GM23338 (cell line): ENCODE measurements at regions not wholly inside any gene's neighbourhood (a gene's known extent, or its start where the extent isn't known, plus 50 kb on each side); places are given as distances from the start of the nearest gene placed in this dataset.

Source experiments
- ATAC-seq: fragments of 200-7000 bp; cut with Tn5 transposase; 3 replicates; pipeline ENCODE4 v1.9.1; 2020
- DNase-seq: peaks from one replicate; pipeline ENCODE4 v3.0.0-alpha.2; 2015; ENCODE audit warnings: low spot score
- H2AFZ ChIP-seq: fragments of 200-600 bp; sonication (generic); 2 replicates; pipeline ENCODE4 v1.8.0; 2016; ENCODE audit warnings: antibody characterized with exemption, mild to moderate bottlenecking, moderate library complexity
- H3F3A ChIP-seq: fragments of 200-600 bp; sonication (generic); replicated peaks from 2 replicates; pipeline ENCODE4 v1.8.0; 2017; ENCODE audit warnings: antibody characterized with exemption, mixed run types, low read depth
- H3K27ac ChIP-seq: fragments of 200-600 bp; sonication (generic); 2 replicates; pipeline ENCODE4 v1.6.1; 2016; ENCODE audit warnings: low read depth
- H3K27me3 ChIP-seq: fragments of 200-600 bp; sonication (generic); 2 replicates; pipeline ENCODE4 v1.8.0; 2016; ENCODE audit warnings: mild to moderate bottlenecking, mixed run types, moderate library complexity; ENCODE audit not compliant: insufficient read depth
- H3K36me3 ChIP-seq: fragments of 200-600 bp; sonication (generic); 2 replicates; pipeline ENCODE4 v1.8.0; 2016; ENCODE audit warnings: mild to moderate bottlenecking; ENCODE audit not compliant: insufficient read depth
- H3K4me1 ChIP-seq: fragments of 200-600 bp; sonication (generic); 2 replicates; pipeline ENCODE4 v1.8.0; 2016; ENCODE audit warnings: mild to moderate bottlenecking, moderate library complexity; ENCODE audit not compliant: insufficient read depth
- H3K4me2 ChIP-seq: fragments of 200-600 bp; sonication (generic); 2 replicates; pipeline ENCODE4 v1.7.1; 2017; ENCODE audit warnings: mixed run types
- H3K4me3 ChIP-seq: fragments of 200-600 bp; sonication (generic); 2 replicates; pipeline ENCODE4 v1.6.1; 2016; ENCODE audit warnings: mixed run types
- H3K79me2 ChIP-seq: fragments of 200-600 bp; sonication (generic); replicated peaks from 2 replicates; pipeline ENCODE4 v1.8.0; 2017; ENCODE audit warnings: mild to moderate bottlenecking; ENCODE audit not compliant: insufficient read depth
- H3K9me2 ChIP-seq: fragments of 200-600 bp; sonication (generic); 2 replicates; pipeline ENCODE4 v1.8.0; 2017; ENCODE audit not compliant: insufficient read depth
- H4K20me1 ChIP-seq: fragments of 200-600 bp; sonication (generic); replicated peaks from 2 replicates; pipeline ENCODE4 v1.8.0; 2017; ENCODE audit warnings: mild to moderate bottlenecking; ENCODE audit not compliant: insufficient read depth
- H3K27ac Mint-ChIP-seq: 2 replicates; pipeline ENCODE4 v1.8.0; 2020; ENCODE audit warnings: inconsistent platforms, mild to moderate bottlenecking, moderate library complexity, mixed read lengths
- H3K27me3 Mint-ChIP-seq: 3 replicates; pipeline ENCODE4 v1.8.0; 2022; ENCODE audit warnings: low read depth, mild to moderate bottlenecking, moderate library complexity, mixed read lengths, inconsistent platforms; ENCODE audit not compliant: insufficient read depth, poor library complexity
- H3K36me3 Mint-ChIP-seq: 3 replicates; pipeline ENCODE4 v1.8.0; 2021; ENCODE audit warnings: low read depth, mild to moderate bottlenecking, inconsistent platforms, moderate library complexity, mixed read lengths
- H3K4me1 Mint-ChIP-seq: 3 replicates; pipeline ENCODE4 v1.8.0; 2020; ENCODE audit warnings: mild to moderate bottlenecking, inconsistent platforms, mixed read lengths
- H3K4me3 Mint-ChIP-seq: 3 replicates; pipeline ENCODE4 v1.8.0; 2021; ENCODE audit warnings: moderate library complexity, mild to moderate bottlenecking, inconsistent platforms, mixed read lengths
- H3K9me3 Mint-ChIP-seq: 3 replicates; pipeline ENCODE4 v1.8.0; 2020; ENCODE audit warnings: moderate library complexity, mild to moderate bottlenecking, inconsistent platforms, mixed read lengths
- POLR2AphosphoS5 ChIP-seq: IDR thresholded peaks from 2 replicates; pipeline ENCODE4 v1.6.1; 2016; ENCODE audit warnings: antibody characterized with exemption, low read depth
- STAT1 ChIP-seq: IDR thresholded peaks from one replicate; pipeline ENCODE4 v1.6.1; 2016; ENCODE audit warnings: antibody characterized with exemption; ENCODE audit not compliant: unreplicated experiment
- ZNF462 ChIP-seq: fragments of 250-450 bp; sonication (Bioruptor Pico); IDR thresholded peaks from 2 replicates; pipeline ENCODE4 v1.5.0; 2020; ENCODE audit warnings: mild to moderate bottlenecking, moderate library complexity

DNA sequence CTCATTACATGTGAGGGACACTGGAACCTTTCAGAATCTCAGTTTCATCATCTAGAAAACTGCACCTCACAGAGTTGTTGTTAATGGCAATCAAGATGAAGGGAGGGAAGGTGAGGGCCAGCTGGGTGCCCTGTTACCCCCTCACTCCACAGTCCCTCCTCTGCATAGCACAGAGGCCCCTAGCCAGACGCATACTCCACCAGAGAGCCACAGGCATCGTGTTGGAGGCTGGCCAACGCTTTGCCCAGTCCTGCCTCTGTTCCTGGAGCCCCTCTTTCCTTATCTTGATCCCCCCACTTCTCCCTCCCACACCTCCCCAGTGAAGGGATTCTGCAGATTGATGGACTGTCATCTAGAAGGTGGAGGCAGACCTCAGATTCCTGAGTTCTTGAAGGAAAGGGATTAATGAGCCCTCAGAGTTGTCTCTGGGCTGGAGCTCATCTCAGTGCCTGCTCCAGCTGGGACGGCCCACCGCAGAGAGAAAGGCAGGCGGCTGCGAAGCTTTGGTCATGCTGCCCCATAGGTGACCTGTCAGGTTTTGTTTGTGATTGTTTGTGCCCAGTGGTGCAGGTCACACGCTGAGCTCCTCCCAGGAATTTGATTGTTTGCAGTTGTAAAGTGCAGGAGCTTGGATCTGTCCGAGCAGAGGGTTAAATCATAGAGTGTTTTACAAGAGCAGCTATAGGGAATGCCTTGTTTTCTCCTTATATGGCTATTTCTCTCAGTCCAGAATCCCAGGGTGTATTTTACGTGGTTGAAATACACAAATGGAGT lies 487.3 kb downstream of the CCDC171 start:
- H3K27ac Mint-ChIP-seq = no peak overlapping the region
- Histone ChIP-seq H3K27me3 (no peaks in the 10 kb centered on the region), H4K20me1 (no peaks in the 10 kb centered on the region), H3K4me3 (no peak overlapping the region), H3K4me2 (no peak overlapping the region), H2AFZ (peak overlapping the region; percentile 57), H3K36me3 (no peaks in the 10 kb centered on the region), H3K9me2 (peaks cover 10% of the 10 kb centered on the region; the same call in 1 of the 2 replicates), H3K79me2 (no peaks in the 10 kb centered on the region), H3K27ac (no peak overlapping the region), H3F3A (no peaks in the 10 kb centered on the region), H3K4me1 (no peaks in the 10 kb centered on the region)
- no peaks in the 10 kb centered on the region for H3K36me3 Mint-ChIP-seq
- peaks cover 5% of the 10 kb centered on the region for H3K27me3 Mint-ChIP-seq
- TF ChIP-seq ZNF462 (CRISPR knock-in tag) (peak; percentile 75), POLR2AphosphoS5 (no peak)
- DNase-seq (peak; percentile 21), ATAC-seq (peak; percentile 91)
- H3K9me3 Mint-ChIP-seq = no peaks in the 10 kb centered on the region; the same call in 2 of the 3 replicates
- H3K4me1 Mint-ChIP-seq = peaks cover 21% of the 10 kb centered on the region
- H3K4me3 Mint-ChIP-seq = no peak overlapping the region

GRCh38 chr9:16043756-16044578 lies 491.1 kb downstream of the CCDC171 start:
- H3K27ac ChIP-seq = no peak overlapping the region
- Mint-ChIP-seq H3K36me3 (no peaks in the 10 kb centered on the region), H3K27ac (no peak overlapping the region), H3K9me3 (no peaks in the 10 kb centered on the region; the same call in 2 of the 3 replicates), H3K27me3 (peaks cover 7% of the 10 kb centered on the region), H3K4me3 (no peak overlapping the region), H3K4me1 (peaks cover 19% of the 10 kb centered on the region)
- H3K9me2 ChIP-seq = peaks cover 10% of the 10 kb centered on the region; the same call in 1 of the 2 replicates
- no peaks in the 10 kb centered on the region for H3F3A ChIP-seq
- no peaks in the 10 kb centered on the region for H3K36me3 ChIP-seq
- H4K20me1 ChIP-seq = no peaks in the 10 kb centered on the region
- no peak overlapping the region for H3K4me3 ChIP-seq
- no peak for ATAC-seq
- H3K79me2 ChIP-seq = no peaks in the 10 kb centered on the region
- H3K4me2 ChIP-seq = no peak overlapping the region
- no peak for DNase-seq
- H3K4me1 ChIP-seq = no peaks in the 10 kb centered on the region
- TF ChIP-seq STAT1 = no peak
- H3K27me3 ChIP-seq = no peaks in the 10 kb centered on the region
- H2AFZ ChIP-seq = no peak overlapping the region
